ENCODE measurements at regions not wholly inside any gene's neighbourhood (a gene's known extent, or its start where the extent isn't known, plus 50 kb on each side); places are given as distances from the start of the nearest gene placed in this dataset.

DNA sequence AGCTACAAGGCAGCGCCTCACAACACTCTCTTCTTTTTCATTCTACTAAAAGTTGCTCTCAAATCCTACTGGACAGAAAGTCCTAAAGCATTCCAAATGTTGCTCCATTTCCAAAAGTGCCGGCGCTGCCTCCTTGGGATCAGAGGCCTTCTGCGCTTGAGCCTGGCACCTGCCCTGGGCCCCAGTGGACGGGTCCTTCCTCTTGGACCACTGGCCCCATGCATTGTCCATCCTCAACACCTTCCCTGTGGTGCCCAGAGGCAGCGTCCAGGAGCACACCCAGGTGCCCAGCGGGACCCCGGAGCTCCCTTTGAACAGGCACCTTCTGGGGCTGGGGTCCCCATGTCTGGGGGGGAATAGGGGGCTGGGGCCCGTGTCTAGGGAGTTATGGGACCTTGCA, 205.2 kb downstream of the ERMARD start:
- H3K36me3 ChIP-seq (ENCODE audit: control insufficient read depth in 2 of 2, insufficient read depth in 2 of 2, low read length in 2 of 2) = no peaks in the 10 kb centered on the region
- H3K9me3 ChIP-seq (ENCODE audit: control insufficient read depth in 2 of 2, low read length in 2 of 2) = peaks cover 0 to 3% of the 10 kb centered on the region in 2 donors
- no peak overlapping the region for H3K4me3 ChIP-seq (ENCODE audit: low read length in 2 of 2)
- H3K4me1 ChIP-seq (ENCODE audit: control insufficient read depth, insufficient read depth, low read length) = peaks cover 9% of the 10 kb centered on the region
- no peak overlapping the region for H3K9ac ChIP-seq (ENCODE audit: low read length in 2 of 2)
- H3K27ac ChIP-seq (ENCODE audit: low read length) = no peak overlapping the region
- H3K27me3 ChIP-seq (ENCODE audit: control insufficient read depth in 1 of 2, insufficient read depth in 2 of 2, low read length in 2 of 2) = peaks cover 4 to 10% of the 10 kb centered on the region in 2 donors

- Histone ChIP-seq H3K9ac (ENCODE audit: low read length in 2 of 2) (no peak overlapping the region), H3K9me3 (ENCODE audit: control insufficient read depth in 2 of 2, low read length in 2 of 2) (peaks cover 0 to 3% of the 10 kb centered on the region in 2 donors), H3K36me3 (ENCODE audit: control insufficient read depth in 2 of 2, insufficient read depth in 2 of 2, low read length in 2 of 2) (no peaks in the 10 kb centered on the region), H3K27ac (ENCODE audit: low read length) (no peak overlapping the region), H3K4me1 (ENCODE audit: control insufficient read depth, insufficient read depth, low read length) (peaks cover 7% of the 10 kb centered on the region), H3K4me3 (ENCODE audit: low read length in 2 of 2) (no peak overlapping the region), H3K27me3 (ENCODE audit: control insufficient read depth in 1 of 2, insufficient read depth in 2 of 2, low read length in 2 of 2) (peaks cover 4% of the 10 kb centered on the region in 2 donors)
Measured at GRCh38 chr6:169955731-169956437, 204.5 kb downstream of the ERMARD start.

DNA sequence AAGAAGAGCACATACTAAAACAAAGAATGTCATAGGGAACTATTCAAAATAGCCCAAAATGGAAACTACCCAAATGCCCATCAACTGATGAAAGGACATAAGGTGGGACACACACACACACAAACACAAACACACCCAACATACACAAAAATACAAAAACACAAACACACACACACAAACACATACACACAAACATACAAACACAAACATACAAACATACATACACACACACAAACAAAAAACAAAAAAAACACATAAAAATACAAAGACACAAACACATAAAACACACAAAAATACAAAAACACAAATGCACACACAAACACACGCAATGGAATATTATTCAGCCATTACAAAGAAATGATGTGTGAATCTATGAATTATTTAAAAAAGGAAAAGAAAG, 203.6 kb downstream of the ERMARD start:
- H3K9ac ChIP-seq (ENCODE audit: low read length in 2 of 2) = no peak overlapping the region
- H3K36me3 ChIP-seq (ENCODE audit: control insufficient read depth in 2 of 2, insufficient read depth in 2 of 2, low read length in 2 of 2) = no peaks in the 10 kb centered on the region
- H3K27me3 ChIP-seq (ENCODE audit: control insufficient read depth in 1 of 2, insufficient read depth in 2 of 2, low read length in 2 of 2) = peaks cover 4% of the 10 kb centered on the region in 2 donors
- H3K27ac ChIP-seq (ENCODE audit: low read length) = no peak overlapping the region
- no peak overlapping the region for H3K4me3 ChIP-seq (ENCODE audit: low read length in 2 of 2)
- H3K9me3 ChIP-seq (ENCODE audit: control insufficient read depth in 2 of 2, low read length in 2 of 2) = peaks cover 0 to 3% of the 10 kb centered on the region in 2 donors
- peaks cover 6% of the 10 kb centered on the region for H3K4me1 ChIP-seq (ENCODE audit: control insufficient read depth, insufficient read depth, low read length)

- H3K4me3 ChIP-seq (ENCODE audit: low read length in 2 of 2) = no peak overlapping the region
- H3K36me3 ChIP-seq (ENCODE audit: control insufficient read depth in 2 of 2, insufficient read depth in 2 of 2, low read length in 2 of 2) = no peaks in the 10 kb centered on the region
- H3K27me3 ChIP-seq (ENCODE audit: control insufficient read depth in 1 of 2, insufficient read depth in 2 of 2, low read length in 2 of 2) = peaks cover under 1 to 4% of the 10 kb centered on the region in 2 donors
- no peak overlapping the region for H3K9ac ChIP-seq (ENCODE audit: low read length in 2 of 2)
- no peaks in the 10 kb centered on the region for H3K4me1 ChIP-seq (ENCODE audit: control insufficient read depth, insufficient read depth, low read length)
- H3K9me3 ChIP-seq (ENCODE audit: control insufficient read depth in 2 of 2, low read length in 2 of 2) = peaks cover 0 to 3% of the 10 kb centered on the region in 2 donors
- no peak overlapping the region for H3K27ac ChIP-seq (ENCODE audit: low read length)
Measured at GRCh38 chr6:169953686-169954085, 202.3 kb downstream of the ERMARD start.

DNA sequence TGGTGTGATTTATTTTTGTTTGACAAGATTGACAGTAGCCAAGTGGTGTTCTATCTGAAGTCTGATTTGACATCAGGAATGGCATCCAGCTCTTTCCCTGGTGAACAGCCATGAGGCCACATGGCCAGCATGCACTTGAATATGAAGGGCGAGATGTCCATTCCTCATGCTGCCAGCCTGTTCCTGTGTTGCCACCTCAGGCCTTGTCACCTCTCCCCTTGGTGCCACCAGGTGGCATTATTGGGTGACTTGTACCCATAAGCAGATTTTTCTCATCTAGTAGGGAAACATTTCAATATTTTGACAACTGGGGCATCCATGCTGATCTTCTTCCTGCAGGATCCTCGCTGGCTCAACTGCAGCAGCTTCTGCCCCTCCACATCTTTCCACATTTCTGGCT, 199.1 kb downstream of the ERMARD start:
- Histone ChIP-seq H3K4me3 (ENCODE audit: low read length in 2 of 2) (no peak overlapping the region), H3K36me3 (ENCODE audit: control insufficient read depth in 2 of 2, insufficient read depth in 2 of 2, low read length in 2 of 2) (no peaks in the 10 kb centered on the region), H3K27ac (ENCODE audit: low read length) (no peak overlapping the region), H3K9me3 (ENCODE audit: control insufficient read depth in 2 of 2, low read length in 2 of 2) (peaks cover 0 to 3% of the 10 kb centered on the region in 2 donors), H3K9ac (ENCODE audit: low read length in 2 of 2) (no peak overlapping the region), H3K4me1 (ENCODE audit: control insufficient read depth, insufficient read depth, low read length) (no peaks in the 10 kb centered on the region), H3K27me3 (ENCODE audit: control insufficient read depth in 1 of 2, insufficient read depth in 2 of 2, low read length in 2 of 2) (peaks cover 0 to 2% of the 10 kb centered on the region in 2 donors)

- H3K9me3 ChIP-seq (ENCODE audit: control insufficient read depth in 2 of 2, low read length in 2 of 2) = peaks cover 0 to 3% of the 10 kb centered on the region in 2 donors
- no peaks in the 10 kb centered on the region for H3K36me3 ChIP-seq (ENCODE audit: control insufficient read depth in 2 of 2, insufficient read depth in 2 of 2, low read length in 2 of 2)
- H3K4me3 ChIP-seq (ENCODE audit: low read length in 2 of 2) = no peak overlapping the region
- no peak overlapping the region for H3K9ac ChIP-seq (ENCODE audit: low read length in 2 of 2)
- H3K27me3 ChIP-seq (ENCODE audit: control insufficient read depth in 1 of 2, insufficient read depth in 2 of 2, low read length in 2 of 2) = peaks cover 0 to 2% of the 10 kb centered on the region in 2 donors
- no peaks in the 10 kb centered on the region for H3K4me1 ChIP-seq (ENCODE audit: control insufficient read depth, insufficient read depth, low read length)
- H3K27ac ChIP-seq (ENCODE audit: low read length) = no peak overlapping the region
Measured at GRCh38 chr6:169949511-169950097, 198.2 kb downstream of the ERMARD start.

DNA sequence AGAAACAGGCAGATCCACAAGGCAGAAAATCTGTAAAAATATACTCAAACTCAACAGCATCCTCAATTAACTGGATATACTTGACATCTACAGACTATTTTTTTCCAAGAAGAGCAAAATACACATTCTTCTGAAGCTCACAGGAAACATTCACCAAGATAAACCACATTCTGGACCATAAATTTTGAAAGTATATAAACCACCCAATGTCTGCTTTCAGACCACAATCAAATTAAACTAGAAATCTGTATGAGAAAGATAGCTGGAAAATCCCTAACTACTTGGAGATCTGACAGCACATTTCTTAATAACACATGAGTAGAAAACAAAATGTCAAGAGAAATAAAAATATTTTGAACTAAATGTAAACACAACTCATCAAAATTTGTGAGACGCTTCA, 195.5 kb downstream of the ERMARD start:
- H3K36me3 ChIP-seq (ENCODE audit: control insufficient read depth in 2 of 2, insufficient read depth in 2 of 2, low read length in 2 of 2) = no peaks in the 10 kb centered on the region
- peaks cover 6 to 9% of the 10 kb centered on the region in 2 donors for H3K9me3 ChIP-seq (ENCODE audit: control insufficient read depth in 2 of 2, low read length in 2 of 2)
- no peak overlapping the region for H3K27ac ChIP-seq (ENCODE audit: low read length)
- no peaks in the 10 kb centered on the region for H3K27me3 ChIP-seq (ENCODE audit: control insufficient read depth in 1 of 2, insufficient read depth in 2 of 2, low read length in 2 of 2)
- no peaks in the 10 kb centered on the region for H3K4me1 ChIP-seq (ENCODE audit: control insufficient read depth, insufficient read depth, low read length)
- no peak overlapping the region for H3K9ac ChIP-seq (ENCODE audit: low read length in 2 of 2)
- H3K4me3 ChIP-seq (ENCODE audit: low read length in 2 of 2) = no peak overlapping the region

GRCh38 chr6:169945117-169945516, 193.7 kb downstream of the ERMARD start:
- Histone ChIP-seq H3K9ac (ENCODE audit: low read length in 2 of 2) (no peak overlapping the region), H3K4me3 (ENCODE audit: low read length in 2 of 2) (no peak overlapping the region), H3K27ac (ENCODE audit: low read length) (no peak overlapping the region), H3K36me3 (ENCODE audit: control insufficient read depth in 2 of 2, insufficient read depth in 2 of 2, low read length in 2 of 2) (no peaks in the 10 kb centered on the region), H3K4me1 (ENCODE audit: control insufficient read depth, insufficient read depth, low read length) (no peaks in the 10 kb centered on the region), H3K9me3 (ENCODE audit: control insufficient read depth in 2 of 2, low read length in 2 of 2) (peaks cover 6 to 9% of the 10 kb centered on the region in 2 donors), H3K27me3 (ENCODE audit: control insufficient read depth in 1 of 2, insufficient read depth in 2 of 2, low read length in 2 of 2) (no peaks in the 10 kb centered on the region)

- Histone ChIP-seq H3K4me3 (ENCODE audit: low read length in 2 of 2) (no peak overlapping the region), H3K36me3 (ENCODE audit: control insufficient read depth in 2 of 2, insufficient read depth in 2 of 2, low read length in 2 of 2) (no peaks in the 10 kb centered on the region), H3K27me3 (ENCODE audit: control insufficient read depth in 1 of 2, insufficient read depth in 2 of 2, low read length in 2 of 2) (no peaks in the 10 kb centered on the region), H3K9ac (ENCODE audit: low read length in 2 of 2) (no peak overlapping the region), H3K9me3 (ENCODE audit: control insufficient read depth in 2 of 2, low read length in 2 of 2) (peaks cover 6 to 9% of the 10 kb centered on the region in 2 donors), H3K4me1 (ENCODE audit: control insufficient read depth, insufficient read depth, low read length) (no peaks in the 10 kb centered on the region), H3K27ac (ENCODE audit: low read length) (no peak overlapping the region)
Measured at GRCh38 chr6:169944415-169944814, 193.0 kb downstream of the ERMARD start.

GRCh38 chr6:169944061-169944337, 192.6 kb downstream of the ERMARD start:
- H3K27me3 ChIP-seq (ENCODE audit: control insufficient read depth in 1 of 2, insufficient read depth in 2 of 2, low read length in 2 of 2) = no peaks in the 10 kb centered on the region
- no peak overlapping the region for H3K9ac ChIP-seq (ENCODE audit: low read length in 2 of 2)
- H3K4me1 ChIP-seq (ENCODE audit: control insufficient read depth, insufficient read depth, low read length) = no peaks in the 10 kb centered on the region
- no peak overlapping the region for H3K27ac ChIP-seq (ENCODE audit: low read length)
- H3K9me3 ChIP-seq (ENCODE audit: control insufficient read depth in 2 of 2, low read length in 2 of 2) = peaks cover 6 to 9% of the 10 kb centered on the region in 2 donors
- no peak overlapping the region for H3K4me3 ChIP-seq (ENCODE audit: low read length in 2 of 2)
- no peaks in the 10 kb centered on the region for H3K36me3 ChIP-seq (ENCODE audit: control insufficient read depth in 2 of 2, insufficient read depth in 2 of 2, low read length in 2 of 2)
